Stimulated activated naive B cell treated with anti-CD40 and anti-IgM and Interleukin-4, amounts not matched to agents 10 μg/mL and 1 μg/mL and 100 μg/mL, for 72 hours (primary cell): ENCODE measurements at regions not wholly inside any gene's neighbourhood (a gene's known extent, or its start where the extent isn't known, plus 50 kb on each side); places are given as distances from the start of the nearest gene placed in this dataset.

ENCODE experiments used
- ATAC-seq, 2 donors: fragments of 150-1000 bp; cut with Tn5 transposase; replicated peaks; 2 replicates each; pipeline ENCODE4 v1.10.0; 2021; ENCODE audit warnings: moderate library complexity in 1 of 2
- DNase-seq: peaks from one replicate; pipeline ENCODE4 v3.0.0; 2021
- H3K27ac Mint-ChIP-seq: one replicate; pipeline ENCODE4 v1.8.0; 2022; ENCODE audit warnings: mild to moderate bottlenecking, mixed read lengths
- H3K27me3 Mint-ChIP-seq, 2 donors: one replicate each; pipeline ENCODE4 v1.8.0; 2022; ENCODE audit warnings: mixed read lengths in 2 of 2
- H3K36me3 Mint-ChIP-seq, 2 donors: one replicate each; pipeline ENCODE4 v1.8.0; 2022; ENCODE audit warnings: mixed read lengths in 2 of 2, mild to moderate bottlenecking in 1 of 2
- H3K4me1 Mint-ChIP-seq, 2 donors: one replicate each; pipeline ENCODE4 v1.8.0; 2022; ENCODE audit warnings: mixed read lengths in 2 of 2, mild to moderate bottlenecking in 1 of 2
- H3K4me3 Mint-ChIP-seq, 2 donors: one replicate each; pipeline ENCODE4 v1.8.0; 2022; ENCODE audit warnings: mild to moderate bottlenecking in 2 of 2, mixed read lengths in 2 of 2, moderate library complexity in 1 of 2
- H3K9me3 Mint-ChIP-seq, 2 donors: one replicate each; pipeline ENCODE4 v1.8.0; 2022; ENCODE audit warnings: mixed read lengths in 2 of 2, mild to moderate bottlenecking in 1 of 2

GRCh38 chr5:60526336-60526875 lies 173.6 kb downstream of the DEPDC1B start:
- no peak overlapping the region for H3K4me3 Mint-ChIP-seq
- H3K9me3 Mint-ChIP-seq: no peaks in the 10 kb centered on the region
- DNase-seq (no peak), ATAC-seq (no peak)
- no peaks in the 10 kb centered on the region for H3K27me3 Mint-ChIP-seq
- H3K36me3 Mint-ChIP-seq: no peaks in the 10 kb centered on the region
- no peak overlapping the region for H3K27ac Mint-ChIP-seq
- H3K4me1 Mint-ChIP-seq: peaks cover 6 to 9% of the 10 kb centered on the region in 2 donors

GRCh38 chr5:60522292-60522905 lies 177.6 kb downstream of the DEPDC1B start:
- DNase-seq (peak; percentile 63), ATAC-seq (peak; percentile 91 to 92)
- Mint-ChIP-seq H3K36me3 (peaks cover 0 to 3% of the 10 kb centered on the region in 2 donors), H3K4me3 (no peak overlapping the region), H3K9me3 (no peaks in the 10 kb centered on the region), H3K27ac (no peak overlapping the region), H3K4me1 (peaks cover 23 to 27% of the 10 kb centered on the region in 2 donors), H3K27me3 (no peaks in the 10 kb centered on the region)

- DNase-seq (no peak), ATAC-seq (peak; percentile 50 to 51)
- H3K36me3 Mint-ChIP-seq: peaks cover 2 to 4% of the 10 kb centered on the region in 2 donors
- H3K4me1 Mint-ChIP-seq: peaks cover 21 to 27% of the 10 kb centered on the region in 2 donors
- no peaks in the 10 kb centered on the region for H3K27me3 Mint-ChIP-seq
- no peaks in the 10 kb centered on the region for H3K9me3 Mint-ChIP-seq
- H3K4me3 Mint-ChIP-seq: no peak overlapping the region
- no peak overlapping the region for H3K27ac Mint-ChIP-seq
Observed at GRCh38 chr5:60521376-60522291, 178.3 kb downstream of the DEPDC1B start.

GRCh38 chr5:60520451-60521227 lies 179.3 kb downstream of the DEPDC1B start:
- DNase-seq: no peak

GRCh38 chr5:60519372-60519771 lies 180.6 kb downstream of the DEPDC1B start:
- DNase-seq (no peak), ATAC-seq (no peak)
- Mint-ChIP-seq H3K36me3 (peaks cover 2 to 4% of the 10 kb centered on the region in 2 donors), H3K27me3 (no peaks in the 10 kb centered on the region), H3K27ac (no peak overlapping the region), H3K9me3 (no peaks in the 10 kb centered on the region), H3K4me1 (peaks cover 26% of the 10 kb centered on the region in 2 donors), H3K4me3 (no peak overlapping the region)

More at GRCh38 chr5:60520451-60521227, 179.3 kb downstream of the DEPDC1B start:
- H3K4me1 Mint-ChIP-seq: peaks cover 24 to 29% of the 10 kb centered on the region in 2 donors
- ATAC-seq: peak in 1 of 2 donors; percentile 8
- H3K27ac Mint-ChIP-seq: peak overlapping the region; percentile 82
- H3K9me3 Mint-ChIP-seq: no peaks in the 10 kb centered on the region
- H3K4me3 Mint-ChIP-seq: peak overlapping the region; percentile 52 to 69
- no peaks in the 10 kb centered on the region for H3K27me3 Mint-ChIP-seq
- H3K36me3 Mint-ChIP-seq: peaks cover 2 to 4% of the 10 kb centered on the region in 2 donors

- DNase-seq (no peak), ATAC-seq (no peak)
- Mint-ChIP-seq H3K9me3 (no peaks in the 10 kb centered on the region), H3K27me3 (no peaks in the 10 kb centered on the region), H3K4me1 (peaks cover 29 to 34% of the 10 kb centered on the region in 2 donors), H3K36me3 (peaks cover 2 to 4% of the 10 kb centered on the region in 2 donors), H3K27ac (no peak overlapping the region), H3K4me3 (no peak overlapping the region)
Observed at GRCh38 chr5:60517850-60518249, 182.1 kb downstream of the DEPDC1B start.

- H3K4me1 Mint-ChIP-seq: peaks cover 29 to 37% of the 10 kb centered on the region in 2 donors
- H3K4me3 Mint-ChIP-seq: no peak overlapping the region
- H3K9me3 Mint-ChIP-seq: no peaks in the 10 kb centered on the region
- H3K36me3 Mint-ChIP-seq: peaks cover 2 to 4% of the 10 kb centered on the region in 2 donors
- DNase-seq: no peak
- no peak overlapping the region for H3K27ac Mint-ChIP-seq
- no peaks in the 10 kb centered on the region for H3K27me3 Mint-ChIP-seq
- ATAC-seq: no peak
Observed at GRCh38 chr5:60517094-60517694, 182.8 kb downstream of the DEPDC1B start.

GRCh38 chr5:60516688-60517087 lies 183.3 kb downstream of the DEPDC1B start:
- DNase-seq: no peak
- Mint-ChIP-seq H3K9me3 (no peaks in the 10 kb centered on the region), H3K27me3 (no peaks in the 10 kb centered on the region), H3K4me1 (peaks cover 29 to 37% of the 10 kb centered on the region in 2 donors), H3K27ac (no peak overlapping the region), H3K36me3 (peaks cover 2 to 4% of the 10 kb centered on the region in 2 donors), H3K4me3 (no peak overlapping the region)
- no peak for ATAC-seq

GRCh38 chr5:60514152-60514551 lies 185.8 kb downstream of the DEPDC1B start:
- Mint-ChIP-seq H3K4me1 (peaks cover 28 to 54% of the 10 kb centered on the region in 2 donors), H3K4me3 (no peak overlapping the region), H3K27me3 (no peaks in the 10 kb centered on the region), H3K27ac (no peak overlapping the region), H3K36me3 (peaks cover 2 to 4% of the 10 kb centered on the region in 2 donors), H3K9me3 (no peaks in the 10 kb centered on the region)
- ATAC-seq (peak; percentile 52 to 59), DNase-seq (no peak)

- H3K27ac Mint-ChIP-seq: no peak overlapping the region
- ATAC-seq: no peak
- H3K4me3 Mint-ChIP-seq: no peak overlapping the region
- H3K27me3 Mint-ChIP-seq: no peaks in the 10 kb centered on the region
- no peaks in the 10 kb centered on the region for H3K9me3 Mint-ChIP-seq
- peaks cover 21 to 36% of the 10 kb centered on the region in 2 donors for H3K4me1 Mint-ChIP-seq
- peaks cover 0 to 2% of the 10 kb centered on the region in 2 donors for H3K36me3 Mint-ChIP-seq
- no peak for DNase-seq
Observed at GRCh38 chr5:60512117-60512516, 187.8 kb downstream of the DEPDC1B start.

GRCh38 chr5:60510663-60511062 lies 189.3 kb downstream of the DEPDC1B start:
- Mint-ChIP-seq H3K4me1 (peaks cover 18 to 40% of the 10 kb centered on the region in 2 donors), H3K27ac (no peak overlapping the region), H3K36me3 (no peaks in the 10 kb centered on the region), H3K4me3 (no peak overlapping the region), H3K27me3 (no peaks in the 10 kb centered on the region), H3K9me3 (no peaks in the 10 kb centered on the region)
- no peak for ATAC-seq
- DNase-seq: no peak

- H3K36me3 Mint-ChIP-seq: no peaks in the 10 kb centered on the region
- no peaks in the 10 kb centered on the region for H3K9me3 Mint-ChIP-seq
- no peak overlapping the region for H3K4me3 Mint-ChIP-seq
- ATAC-seq (no peak), DNase-seq (no peak)
- H3K27ac Mint-ChIP-seq: no peak overlapping the region
- peaks cover 18 to 46% of the 10 kb centered on the region in 2 donors for H3K4me1 Mint-ChIP-seq
- H3K27me3 Mint-ChIP-seq: no peaks in the 10 kb centered on the region
Observed at GRCh38 chr5:60510049-60510448, 189.9 kb downstream of the DEPDC1B start.

- Mint-ChIP-seq H3K4me3 (no peak overlapping the region), H3K4me1 (peaks cover 18 to 48% of the 10 kb centered on the region in 2 donors), H3K27ac (no peak overlapping the region), H3K27me3 (no peaks in the 10 kb centered on the region), H3K9me3 (no peaks in the 10 kb centered on the region), H3K36me3 (no peaks in the 10 kb centered on the region)
- DNase-seq: no peak
- peak; percentile 61 to 64 for ATAC-seq
Observed at GRCh38 chr5:60509519-60509918, 190.4 kb downstream of the DEPDC1B start.
